Muscle of leg (tissue), 3 donors: ENCODE measurements at regions not wholly inside any gene's neighbourhood (a gene's known extent, or its start where the extent isn't known, plus 50 kb on each side); places are given as distances from the start of the nearest gene placed in this dataset.

Experiments
- DNase-seq: peaks from one replicate; pipeline ENCODE4 v3.0.0; 2013
- H3K27ac ChIP-seq: one replicate; pipeline ENCODE4 v1.5.1; 2013; ENCODE audit warnings: mild to moderate bottlenecking, low read length, control low read depth
- H3K27me3 ChIP-seq: one replicate; pipeline ENCODE4 v1.6.1; 2013; ENCODE audit warnings: low read length; ENCODE audit not compliant: control insufficient read depth, insufficient read depth
- H3K36me3 ChIP-seq: one replicate; pipeline ENCODE4 v1.6.1; 2013; ENCODE audit warnings: low read length; ENCODE audit not compliant: control insufficient read depth, insufficient read depth
- H3K4me1 ChIP-seq: one replicate; pipeline ENCODE4 v1.6.1; 2013; ENCODE audit warnings: low read length; ENCODE audit not compliant: control insufficient read depth, insufficient read depth
- H3K4me3 ChIP-seq: one replicate; pipeline ENCODE4 v1.5.1; 2013; ENCODE audit warnings: low read length, control low read depth
- H3K9me3 ChIP-seq: replicated peaks from 2 replicates; pipeline ENCODE4 v1.6.1; 2013; ENCODE audit warnings: low read depth, low read length; ENCODE audit not compliant: control insufficient read depth
- WGBS: methylation state at CpG from one replicate; pipeline ENCODE4 v1.1.5; 2013; ENCODE audit warnings: missing lambda C conversion rate; ENCODE audit not compliant: insufficient coverage; 5-methylcytosine and 5-hydroxymethylcytosine counted together

DNA sequence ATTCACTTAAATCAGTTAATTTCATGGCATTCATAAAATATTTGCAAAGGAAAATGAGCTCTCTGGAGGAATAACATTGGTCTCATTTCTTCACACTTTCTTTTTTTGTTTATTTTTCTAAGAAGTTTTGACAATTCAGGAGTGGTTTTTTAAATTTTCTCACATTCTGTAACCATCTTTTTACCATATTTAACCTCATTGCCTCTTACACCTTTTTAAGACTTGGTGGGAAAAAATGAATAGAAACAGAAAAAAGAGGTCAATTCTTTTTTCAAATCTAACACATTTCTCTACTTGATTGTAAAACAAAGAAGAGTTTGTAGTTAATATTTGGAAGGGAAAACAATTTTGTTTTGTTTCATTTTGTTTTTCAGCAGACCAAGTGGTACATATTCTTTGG lies 1034.7 kb upstream of the RAG2 start:
- H3K4me3 ChIP-seq = no peak overlapping the region
- no peaks in the 10 kb centered on the region for H3K27me3 ChIP-seq
- no peak for DNase-seq
- no peak overlapping the region for H3K27ac ChIP-seq
- H3K4me1 ChIP-seq = no peaks in the 10 kb centered on the region
- H3K9me3 ChIP-seq = no peaks in the 10 kb centered on the region
- no peaks in the 10 kb centered on the region for H3K36me3 ChIP-seq

DNA sequence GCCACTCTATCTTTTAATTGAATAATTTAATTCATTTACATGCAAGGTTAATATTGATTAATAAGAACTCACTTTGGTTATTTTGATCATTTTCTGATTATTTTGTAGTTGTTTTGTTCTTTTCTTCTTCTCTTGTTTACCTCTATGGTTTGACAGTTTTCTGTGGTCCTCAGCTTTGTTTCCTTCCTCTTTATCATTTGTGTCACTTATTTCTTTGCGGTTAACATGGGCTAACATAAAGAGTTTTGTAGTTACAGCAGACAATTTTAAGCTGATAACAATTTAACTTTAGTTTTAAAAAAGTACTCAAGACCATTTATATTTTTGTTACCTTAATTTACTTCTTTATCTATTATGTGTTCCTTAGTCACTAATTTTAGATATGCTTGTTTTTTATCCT lies 1032.8 kb upstream of the RAG2 start:
- Histone ChIP-seq H3K4me1 (no peaks in the 10 kb centered on the region), H3K27ac (no peak overlapping the region), H3K4me3 (no peak overlapping the region), H3K9me3 (no peaks in the 10 kb centered on the region), H3K36me3 (no peaks in the 10 kb centered on the region), H3K27me3 (no peaks in the 10 kb centered on the region)
- no peak for DNase-seq
- no CpG with 5 or more reads among the region's 1 CpG for WGBS

DNA sequence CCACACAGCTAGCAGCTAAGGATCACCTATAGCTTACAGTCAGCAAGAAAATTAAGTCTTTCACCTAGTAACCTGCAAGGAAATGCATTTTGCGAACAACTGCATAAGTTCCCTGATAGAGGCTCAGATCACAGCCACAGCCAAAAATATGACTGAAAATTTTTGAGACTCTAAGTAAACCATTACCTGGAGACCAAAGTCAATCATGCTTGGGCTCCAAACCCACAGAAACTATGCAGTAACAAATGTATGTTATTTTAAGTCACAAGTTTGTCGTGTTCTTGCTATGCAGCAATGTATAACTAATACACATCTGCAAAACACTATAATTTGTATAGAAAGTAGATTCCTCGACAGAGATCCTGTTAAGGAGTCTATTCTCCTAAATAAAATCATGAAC lies 1025.7 kb upstream of the RAG2 start:
- WGBS = 86% methylated on average over 1 of the region's 3 CpGs
- no peak overlapping the region for H3K27ac ChIP-seq
- no peak overlapping the region for H3K4me3 ChIP-seq
- no peaks in the 10 kb centered on the region for H3K4me1 ChIP-seq
- H3K9me3 ChIP-seq = no peaks in the 10 kb centered on the region
- H3K36me3 ChIP-seq = no peaks in the 10 kb centered on the region
- no peak for DNase-seq
- no peaks in the 10 kb centered on the region for H3K27me3 ChIP-seq

DNA sequence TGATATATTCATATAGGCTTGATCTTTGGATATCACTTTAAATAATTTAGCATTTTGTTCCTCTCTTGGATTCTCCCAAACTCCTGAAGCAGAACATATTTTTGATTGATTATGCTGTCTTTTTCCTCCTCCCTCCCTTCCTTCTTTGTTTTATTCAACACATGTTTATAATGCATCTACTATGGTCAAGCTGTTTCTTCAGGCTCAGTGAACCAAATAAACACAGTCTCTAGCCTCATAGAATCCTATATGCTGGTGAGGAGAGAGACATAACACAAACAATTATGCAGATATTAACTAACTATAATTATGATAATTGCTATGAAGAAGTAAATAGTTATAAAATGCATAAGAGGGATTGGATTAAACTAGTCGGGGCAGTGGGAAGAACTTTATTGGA lies 1023.6 kb upstream of the RAG2 start:
- Histone ChIP-seq H3K4me1 (no peaks in the 10 kb centered on the region), H3K9me3 (no peaks in the 10 kb centered on the region), H3K27me3 (no peaks in the 10 kb centered on the region), H3K4me3 (no peak overlapping the region), H3K36me3 (no peaks in the 10 kb centered on the region), H3K27ac (no peak overlapping the region)
- DNase-seq = no peak
- WGBS = 73% methylated on average over 1 of the region's 1 CpG

DNA sequence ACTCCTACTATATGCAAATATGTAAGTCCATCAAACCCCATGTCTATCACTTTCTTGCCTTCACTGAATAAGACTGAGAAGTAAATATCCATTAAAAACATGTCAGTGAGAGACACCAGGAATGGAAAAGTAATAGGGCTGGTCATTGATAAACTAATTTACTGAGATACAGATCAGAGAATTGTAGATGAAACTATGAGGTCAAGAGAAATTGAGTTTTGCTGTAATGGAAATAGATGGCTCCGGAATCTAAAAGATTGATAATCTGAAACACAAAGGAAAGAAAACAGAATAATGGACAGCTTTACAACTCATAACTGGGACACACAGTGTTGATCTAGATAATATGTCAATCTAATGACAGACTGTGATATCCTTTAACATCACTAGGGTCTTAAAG lies 1018.3 kb upstream of the RAG2 start:
- no CpG with 5 or more reads among the region's 1 CpG for WGBS
- no peaks in the 10 kb centered on the region for H3K4me1 ChIP-seq
- no peak overlapping the region for H3K27ac ChIP-seq
- no peak for DNase-seq
- H3K27me3 ChIP-seq = no peaks in the 10 kb centered on the region
- no peaks in the 10 kb centered on the region for H3K9me3 ChIP-seq
- H3K4me3 ChIP-seq = no peak overlapping the region
- H3K36me3 ChIP-seq = no peaks in the 10 kb centered on the region

DNA sequence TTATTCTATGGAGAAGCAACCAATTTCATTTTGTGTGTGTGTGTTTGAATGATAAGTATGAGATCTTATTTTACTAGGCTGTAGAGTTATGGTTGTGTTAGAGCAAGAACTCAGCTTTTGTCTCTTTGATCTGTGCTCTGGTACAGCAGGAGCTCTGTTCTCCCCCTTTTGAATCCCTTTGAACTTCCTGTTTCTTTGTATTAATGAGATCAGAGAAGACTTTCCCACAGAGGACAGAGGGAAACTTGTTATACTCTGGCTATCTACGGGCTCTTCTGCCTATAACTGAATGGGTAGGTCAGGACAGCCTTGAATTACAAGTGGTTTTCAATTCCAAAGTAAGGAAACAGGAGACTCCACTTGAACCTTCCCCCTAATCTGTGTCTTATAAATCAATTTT lies 1015.0 kb upstream of the RAG2 start:
- Histone ChIP-seq H3K36me3 (no peaks in the 10 kb centered on the region), H3K27ac (no peak overlapping the region), H3K9me3 (no peaks in the 10 kb centered on the region), H3K4me3 (no peak overlapping the region), H3K4me1 (no peaks in the 10 kb centered on the region), H3K27me3 (no peaks in the 10 kb centered on the region)
- no peak for DNase-seq
- no CpG with 5 or more reads among the region's 1 CpG for WGBS

DNA sequence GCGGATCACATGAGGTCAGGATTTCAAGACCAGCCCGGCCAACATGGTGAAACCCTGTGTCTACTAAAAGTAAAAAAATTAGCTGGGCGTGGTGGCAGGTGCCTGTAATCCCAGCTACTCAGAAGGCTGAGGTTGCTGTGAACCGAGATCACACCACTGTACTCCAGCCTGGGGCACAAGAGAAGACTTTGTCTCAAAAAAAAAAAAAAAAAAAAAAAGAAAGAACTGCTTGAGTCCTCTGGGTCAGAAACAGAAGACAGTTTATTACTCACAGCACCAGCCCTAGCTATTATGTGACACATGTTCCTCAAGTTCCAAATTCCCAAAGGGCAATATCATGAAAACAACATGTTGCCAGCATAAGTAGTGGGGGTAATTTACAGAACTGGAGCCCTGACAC lies 1014.1 kb upstream of the RAG2 start:
- no peak for DNase-seq
- no peaks in the 10 kb centered on the region for H3K36me3 ChIP-seq
- H3K27ac ChIP-seq = no peak overlapping the region
- WGBS = 94% methylated on average over 2 of the region's 4 CpGs
- no peaks in the 10 kb centered on the region for H3K4me1 ChIP-seq
- H3K27me3 ChIP-seq = no peaks in the 10 kb centered on the region
- H3K4me3 ChIP-seq = no peak overlapping the region
- no peaks in the 10 kb centered on the region for H3K9me3 ChIP-seq

DNA sequence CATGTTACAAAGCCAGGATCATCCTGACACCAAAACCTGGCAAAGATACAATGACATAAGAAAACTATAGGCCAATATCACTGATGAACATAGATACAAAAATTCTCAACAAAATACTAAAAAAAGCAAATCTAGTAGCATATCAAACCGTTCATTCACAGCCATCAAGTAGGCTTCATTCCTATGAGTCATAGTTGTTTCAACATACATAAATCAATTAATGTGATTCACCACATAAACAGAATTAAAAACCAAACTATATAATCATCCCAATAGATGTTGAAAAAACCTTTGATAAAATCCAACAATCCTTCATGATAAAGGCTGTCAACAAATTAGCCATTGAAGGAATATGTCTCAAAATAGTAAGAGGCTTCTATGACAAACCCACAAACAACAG lies 1007.2 kb upstream of the RAG2 start:
- H3K27ac ChIP-seq = no peak overlapping the region

DNA sequence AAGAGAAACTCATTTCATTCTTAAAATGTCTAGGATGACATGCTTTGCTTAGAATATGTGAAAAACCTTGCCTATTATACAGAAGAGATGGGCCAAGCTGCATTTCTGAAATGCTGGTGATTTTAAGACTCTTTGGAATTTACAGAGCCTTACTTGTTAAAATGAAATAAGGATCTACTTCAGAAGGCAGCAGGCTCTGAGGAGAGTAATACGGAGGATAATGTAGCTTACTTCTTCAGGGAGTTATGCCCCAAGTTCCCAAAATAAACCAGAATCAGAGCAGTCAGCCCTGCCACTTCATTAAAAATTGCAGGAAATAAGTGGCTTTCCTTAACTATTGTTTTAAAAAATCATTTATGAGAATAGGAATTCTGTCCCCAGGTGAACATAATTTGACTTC lies 1000.3 kb upstream of the RAG2 start:
- Histone ChIP-seq H3K27ac (no peak overlapping the region), H3K4me1 (no peaks in the 10 kb centered on the region), H3K36me3 (no peaks in the 10 kb centered on the region), H3K9me3 (no peaks in the 10 kb centered on the region), H3K4me3 (no peak overlapping the region), H3K27me3 (no peaks in the 10 kb centered on the region)
- WGBS = no CpG with 5 or more reads among the region's 1 CpG
- no peak for DNase-seq

More for the DNA sequence above, 1007.2 kb upstream of the RAG2 start:
- H3K4me3 ChIP-seq = no peak overlapping the region
- no peaks in the 10 kb centered on the region for H3K4me1 ChIP-seq
- no peaks in the 10 kb centered on the region for H3K9me3 ChIP-seq
- H3K27me3 ChIP-seq = no peaks in the 10 kb centered on the region
- no peaks in the 10 kb centered on the region for H3K36me3 ChIP-seq
- no CpG with 5 or more reads among the region's 1 CpG for WGBS
- DNase-seq = no peak

DNA sequence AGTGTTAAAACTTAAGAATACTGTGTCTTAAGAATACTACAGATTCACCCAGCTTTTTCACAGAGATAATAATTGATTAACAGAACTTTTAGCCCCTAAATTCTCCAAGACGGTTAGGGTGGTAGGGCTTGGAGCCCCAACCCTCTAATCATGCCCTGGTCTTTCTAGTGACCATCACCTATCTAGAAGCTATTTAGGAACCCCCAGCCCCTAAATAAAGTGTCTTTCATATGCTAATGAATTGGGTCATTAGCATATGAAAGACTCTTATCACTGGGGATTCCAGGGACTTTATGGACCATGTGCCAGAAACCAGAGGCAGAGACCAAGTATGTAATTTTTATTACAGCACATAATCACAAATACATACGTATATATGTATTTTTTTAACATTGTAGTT lies 999.7 kb upstream of the RAG2 start:
- no CpG with 5 or more reads among the region's 2 CpGs for WGBS
- H3K36me3 ChIP-seq = no peaks in the 10 kb centered on the region
- no peaks in the 10 kb centered on the region for H3K4me1 ChIP-seq
- H3K27ac ChIP-seq = no peak overlapping the region
- no peaks in the 10 kb centered on the region for H3K9me3 ChIP-seq
- no peak for DNase-seq
- H3K4me3 ChIP-seq = no peak overlapping the region
- no peaks in the 10 kb centered on the region for H3K27me3 ChIP-seq

DNA sequence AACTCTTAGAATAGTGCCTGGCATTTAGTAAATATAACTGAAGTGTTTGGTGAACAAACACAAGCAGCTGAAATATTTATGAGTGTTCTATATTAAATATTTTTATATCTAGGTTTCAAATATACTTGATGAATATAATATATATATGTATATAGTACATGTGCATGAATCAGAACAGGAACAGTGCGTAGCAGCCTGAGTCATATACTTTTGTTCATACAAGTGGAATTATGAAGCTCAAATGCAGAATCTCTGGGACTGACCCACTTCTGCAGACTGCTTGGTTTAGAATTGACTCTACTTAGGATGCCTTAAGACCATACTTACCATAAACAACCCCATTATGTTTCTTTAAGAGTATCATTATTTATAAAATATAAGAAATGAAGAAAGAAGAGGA lies 997.8 kb upstream of the RAG2 start:
- Histone ChIP-seq H3K27me3 (no peaks in the 10 kb centered on the region), H3K9me3 (no peaks in the 10 kb centered on the region), H3K4me3 (no peak overlapping the region), H3K4me1 (no peaks in the 10 kb centered on the region), H3K36me3 (no peaks in the 10 kb centered on the region), H3K27ac (no peak overlapping the region)
- WGBS = no CpG with 5 or more reads among the region's 1 CpG
- no peak for DNase-seq
